AG09319 (cell line): ENCODE measurements at regions not wholly inside any gene's neighbourhood (a gene's known extent, or its start where the extent isn't known, plus 50 kb on each side); places are given as distances from the start of the nearest gene placed in this dataset.

Experiments
- DNase-seq: peaks from one replicate; pipeline ENCODE4 v3.0.0-alpha.2; 2010; ENCODE audit warnings: low read depth; ENCODE audit errors: extremely low read depth
- CTCF ChIP-seq: IDR thresholded peaks from 2 replicates; pipeline ENCODE4 v1.5.1; 2011; ENCODE audit warnings: low read depth, mild to moderate bottlenecking, inconsistent platforms, low read length, moderate library complexity

DNA sequence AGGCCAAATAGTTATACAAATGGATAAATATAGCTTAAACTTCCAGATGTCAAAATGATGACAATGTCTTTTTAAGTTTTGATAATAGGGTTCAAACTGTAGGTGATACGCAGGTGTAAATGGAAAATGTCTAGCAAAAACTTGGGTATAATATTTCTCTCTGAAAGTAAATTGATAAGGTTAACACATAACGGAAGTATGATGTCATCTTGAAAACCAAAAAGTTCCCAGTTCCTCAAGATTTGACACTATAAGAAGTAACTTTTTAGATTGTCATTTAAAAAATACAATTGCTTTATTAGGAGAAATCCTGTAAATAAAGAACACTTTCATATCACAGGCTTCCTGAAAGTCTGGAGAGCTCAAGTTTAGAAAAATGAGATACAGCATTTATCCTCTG is 483.4 kb downstream of the FRK start:
- no peak for DNase-seq

GRCh38 chr6:115575285-115575684 is 485.4 kb downstream of the FRK start:
- no peak for DNase-seq
- no peak for TF ChIP-seq CTCF

More for the DNA sequence above, 483.4 kb downstream of the FRK start:
- TF ChIP-seq CTCF = no peak

GRCh38 chr6:115573861-115574260 is 486.8 kb downstream of the FRK start:
- no peak for DNase-seq
- TF ChIP-seq CTCF = no peak

- no peak for DNase-seq
These were observed 490.4 kb downstream of the FRK start for GRCh38 chr6:115570331-115570730.

DNA sequence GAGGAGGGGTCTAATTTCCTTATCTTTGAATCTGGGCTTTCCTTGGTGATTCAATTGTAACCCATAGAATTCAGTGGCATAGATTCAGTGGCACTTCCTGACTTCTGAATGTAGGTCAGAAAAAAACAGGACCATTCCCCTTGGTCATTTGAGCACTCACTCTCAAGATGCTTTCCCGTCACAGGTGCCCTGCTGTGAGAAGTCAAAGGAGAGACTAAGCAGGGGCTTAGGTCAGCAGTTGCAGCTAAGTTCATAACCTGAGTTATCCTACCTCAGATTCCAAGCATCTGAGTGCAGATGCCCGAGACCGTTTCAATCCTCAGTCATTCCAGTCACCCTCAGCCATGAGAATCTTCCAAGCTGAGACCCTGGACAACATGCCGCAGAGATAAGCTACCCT is 506.6 kb downstream of the FRK start:
- TF ChIP-seq CTCF = no peak
- no peak for DNase-seq

More at GRCh38 chr6:115570331-115570730, 490.4 kb downstream of the FRK start:
- no peak for TF ChIP-seq CTCF

DNA sequence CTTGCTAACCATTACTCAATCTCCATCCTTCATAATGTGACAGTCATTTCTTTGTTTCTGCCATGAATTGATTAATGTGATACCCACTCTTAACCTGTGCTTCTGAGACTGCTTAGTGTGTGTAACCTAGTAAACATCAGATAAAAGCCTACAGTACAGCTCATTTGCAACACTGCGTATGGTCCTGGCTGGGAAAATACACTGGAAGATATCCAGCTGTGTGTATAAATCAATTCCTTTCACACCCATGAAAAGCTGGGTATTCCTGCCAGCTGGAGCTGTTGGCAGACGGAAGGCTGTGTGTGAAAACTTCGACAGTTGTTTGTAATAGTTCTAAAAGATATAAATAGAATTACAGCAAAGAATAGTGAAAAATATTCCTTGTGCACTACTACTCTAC is 509.2 kb downstream of the FRK start:
- DNase-seq = no peak
- no peak for TF ChIP-seq CTCF

DNA sequence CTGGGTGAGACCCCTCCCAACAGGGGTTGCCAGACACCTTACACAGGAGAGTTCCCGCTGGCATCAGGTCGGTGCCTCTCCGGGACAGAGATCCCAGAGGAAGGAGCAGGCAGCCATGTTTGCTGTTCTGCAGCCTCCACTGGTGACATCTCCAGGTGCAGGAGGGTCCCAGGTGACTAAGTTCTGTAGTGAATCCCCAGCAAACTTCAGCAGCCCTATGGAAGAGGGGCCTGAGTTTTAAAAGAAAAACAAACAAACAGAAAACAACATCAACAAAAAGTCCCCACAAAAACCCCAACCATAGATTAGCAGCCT is 515.1 kb downstream of the FRK start:
- DNase-seq = no peak
- TF ChIP-seq CTCF = no peak
